Upper lobe of left lung (tissue), 6 donors: ENCODE measurements at regions not wholly inside any gene's neighbourhood (a gene's known extent, or its start where the extent isn't known, plus 50 kb on each side); places are given as distances from the start of the nearest gene placed in this dataset.
A peak's percentile ranks its signal among the peaks of the same experiment; 100 is the strongest.
"Not testable (repeated sequence)": the region's sequence is repeated elsewhere in the genome, so short reads cannot be mapped to it uniquely, and the experiment has no call there.

Experiments
- ATAC-seq, 2 donors: fragments of 200-7000 bp; cut with Tn5 transposase; one replicate each; pipeline ENCODE4 v1.9.1; 2022; ENCODE audit warnings: mild to moderate bottlenecking in 2 of 2, moderate library complexity in 2 of 2; ENCODE audit not compliant: low FRiP score in 2 of 2
- DNase-seq, 2 donors: peaks; one replicate each; pipeline ENCODE4 v3.0.0-alpha.2; 2019 to 2020
- H3K27ac ChIP-seq, 4 donors: fragments of 200-600 bp; sonication (generic); one replicate each; pipeline ENCODE4 v1.5.1; 2016 to 2019
- H3K27me3 ChIP-seq, 4 donors: fragments of 200-600 bp; sonication (generic); one replicate each; pipeline ENCODE4 v1.5.1; 2017 to 2019
- H3K36me3 ChIP-seq, 4 donors: fragments of 200-600 bp; sonication (generic); one replicate each; pipeline ENCODE4 v1.5.1; 2016 to 2019
- H3K4me1 ChIP-seq, 4 donors: fragments of 200-600 bp; sonication (generic); one replicate each; pipeline ENCODE4 v1.5.1; 2018 to 2019
- H3K4me3 ChIP-seq, 4 donors: fragments of 200-600 bp; sonication (generic); one replicate each; pipeline ENCODE4 v1.5.1; 2017 to 2019; ENCODE audit warnings: mild to moderate bottlenecking in 2 of 4, moderate library complexity in 1 of 4
- H3K9me3 ChIP-seq, 4 donors: fragments of 200-600 bp; sonication (generic); one replicate each; pipeline ENCODE4 v1.5.1; 2018 to 2019
- EP300 ChIP-seq, 4 donors: sonication (generic); formaldehyde crosslinking; IDR thresholded peaks; one replicate each; pipeline ENCODE4 v1.5.1; 2017; ENCODE audit warnings: antibody characterized with exemption in 4 of 4, control low read depth in 2 of 4
- POLR2A ChIP-seq, 4 donors: fragments of 450-650 bp; IDR thresholded peaks; one replicate each; pipeline ENCODE4 v1.5.1; 2016 to 2017; ENCODE audit warnings: antibody characterized with exemption in 4 of 4, mild to moderate bottlenecking in 2 of 4
- POLR2AphosphoS5 ChIP-seq, 2 donors: sonication (generic); formaldehyde crosslinking; IDR thresholded peaks; one replicate each; pipeline ENCODE4 v1.5.1; 2017; ENCODE audit warnings: antibody characterized with exemption in 2 of 2
- WGBS, 2 donors: methylation state at CpG; one replicate each; pipeline ENCODE4 v1.1.5; 2017 to 2018; 5-methylcytosine and 5-hydroxymethylcytosine counted together
- TF ChIP-seq, protein P1 (sequence below), 6 experiments: fragments of 450-650 bp in 4 of 6; fragments of 200-600 bp in 2 of 6; sonication (generic) in 2 of 6; IDR thresholded peaks; one replicate each; pipeline ENCODE4 v1.5.1; 2016 to 2019; ENCODE audit warnings: antibody characterized with exemption in 6 of 6
- donor health status: DM: no; HTN: no; CAD: no; lungs with moderate emphysema.
- donor health status: DM: no; HTN: yes; CAD: no; lungs with severe emphysema.

- no peaks in the 10 kb centered on the region for H3K27me3 ChIP-seq
- WGBS, 2 donors = 91 to 96% methylated on average over 3 of the region's 3 CpGs
- H3K4me1 ChIP-seq = peaks cover 0 to 15% (median 3%) of the 10 kb centered on the region in 4 donors
- H3K9me3 ChIP-seq = no peaks in the 10 kb centered on the region
- ATAC-seq = no peak
- H3K27ac ChIP-seq = peak overlapping the region in 1 of 4 donors; percentile 4
- TF ChIP-seq, protein P1, sequence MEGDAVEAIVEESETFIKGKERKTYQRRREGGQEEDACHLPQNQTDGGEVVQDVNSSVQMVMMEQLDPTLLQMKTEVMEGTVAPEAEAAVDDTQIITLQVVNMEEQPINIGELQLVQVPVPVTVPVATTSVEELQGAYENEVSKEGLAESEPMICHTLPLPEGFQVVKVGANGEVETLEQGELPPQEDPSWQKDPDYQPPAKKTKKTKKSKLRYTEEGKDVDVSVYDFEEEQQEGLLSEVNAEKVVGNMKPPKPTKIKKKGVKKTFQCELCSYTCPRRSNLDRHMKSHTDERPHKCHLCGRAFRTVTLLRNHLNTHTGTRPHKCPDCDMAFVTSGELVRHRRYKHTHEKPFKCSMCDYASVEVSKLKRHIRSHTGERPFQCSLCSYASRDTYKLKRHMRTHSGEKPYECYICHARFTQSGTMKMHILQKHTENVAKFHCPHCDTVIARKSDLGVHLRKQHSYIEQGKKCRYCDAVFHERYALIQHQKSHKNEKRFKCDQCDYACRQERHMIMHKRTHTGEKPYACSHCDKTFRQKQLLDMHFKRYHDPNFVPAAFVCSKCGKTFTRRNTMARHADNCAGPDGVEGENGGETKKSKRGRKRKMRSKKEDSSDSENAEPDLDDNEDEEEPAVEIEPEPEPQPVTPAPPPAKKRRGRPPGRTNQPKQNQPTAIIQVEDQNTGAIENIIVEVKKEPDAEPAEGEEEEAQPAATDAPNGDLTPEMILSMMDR (IDR thresholded peaks at IDR 0.05) = no peak
- TF ChIP-seq POLR2AphosphoS5 (IDR thresholded peaks at IDR 0.05) (no peak), EP300 (IDR thresholded peaks at IDR 0.05) (no peak), POLR2A (IDR thresholded peaks at IDR 0.05) (no peak)
- H3K4me3 ChIP-seq = no peak overlapping the region
- no peak for DNase-seq
- H3K36me3 ChIP-seq = no peaks in the 10 kb centered on the region
These were observed 92.9 kb upstream of the FOXN3 start for GRCh38 chr14:89509891-89510290.

- DNase-seq = no peak
- Histone ChIP-seq H3K9me3 (no peaks in the 10 kb centered on the region), H3K36me3 (no peaks in the 10 kb centered on the region), H3K4me1 (peaks cover 2 to 24% (median 8%) of the 10 kb centered on the region in 4 donors), H3K27ac (no peak overlapping the region), H3K4me3 (no peak overlapping the region), H3K27me3 (no peaks in the 10 kb centered on the region)
- TF ChIP-seq POLR2AphosphoS5 (IDR thresholded peaks at IDR 0.05) = no peak
- no peak for TF ChIP-seq EP300 (IDR thresholded peaks at IDR 0.05)
- TF ChIP-seq, protein P1 (IDR thresholded peaks at IDR 0.05) = no peak
- no peak for TF ChIP-seq POLR2A (IDR thresholded peaks at IDR 0.05)
- ATAC-seq = peak in 1 of 2 donors; percentile 43
- WGBS, 2 donors = 91 to 97% methylated on average over 3 of the region's 3 CpGs
These were observed 91.8 kb upstream of the FOXN3 start for GRCh38 chr14:89508863-89509262.

GRCh38 chr14:89507926-89508460 is 91.0 kb upstream of the FOXN3 start:
- Histone ChIP-seq H3K9me3 (no peaks in the 10 kb centered on the region), H3K27me3 (no peaks in the 10 kb centered on the region), H3K36me3 (no peaks in the 10 kb centered on the region), H3K4me3 (no peak overlapping the region), H3K4me1 (peaks cover 3 to 26% (median 10%) of the 10 kb centered on the region in 4 donors), H3K27ac (no peak overlapping the region)
- no peak for ATAC-seq
- TF ChIP-seq, protein P1 (IDR thresholded peaks at IDR 0.05) = no peak
- no peak for TF ChIP-seq POLR2AphosphoS5 (IDR thresholded peaks at IDR 0.05)
- no peak for TF ChIP-seq POLR2A (IDR thresholded peaks at IDR 0.05)
- TF ChIP-seq EP300 (IDR thresholded peaks at IDR 0.05) = no peak
- DNase-seq = no peak
- 88 to 94% methylated on average over 6 to 7 of the region's 7 CpGs for WGBS, 2 donors

GRCh38 chr14:89507521-89507920 is 90.5 kb upstream of the FOXN3 start:
- Histone ChIP-seq H3K9me3 (no peaks in the 10 kb centered on the region), H3K27me3 (no peaks in the 10 kb centered on the region), H3K36me3 (no peaks in the 10 kb centered on the region), H3K27ac (no peak overlapping the region), H3K4me1 (peaks cover 3 to 26% (median 10%) of the 10 kb centered on the region in 4 donors), H3K4me3 (no peak overlapping the region)
- TF ChIP-seq, protein P1 (IDR thresholded peaks at IDR 0.05) = no peak
- no peak for TF ChIP-seq POLR2AphosphoS5 (IDR thresholded peaks at IDR 0.05)
- TF ChIP-seq EP300 (IDR thresholded peaks at IDR 0.05) = no peak
- TF ChIP-seq POLR2A (IDR thresholded peaks at IDR 0.05) = no peak
- 86 to 87% methylated on average over 1 of the region's 1 CpG for WGBS, 2 donors
- ATAC-seq (no peak), DNase-seq (no peak)

- ATAC-seq, DNase-seq: not testable (repeated sequence)
- 84 to 93% methylated on average over 4 to 8 of the region's 8 CpGs for WGBS, 2 donors
These were observed 89.9 kb upstream of the FOXN3 start for GRCh38 chr14:89506891-89507452.

More at GRCh38 chr14:89506891-89507452, 89.9 kb upstream of the FOXN3 start:
- H3K36me3 ChIP-seq, H3K27me3 ChIP-seq, H3K9me3 ChIP-seq, H3K4me3 ChIP-seq, H3K27ac ChIP-seq: not testable (repeated sequence)
- peaks cover 3 to 26% (median 10%) of the 10 kb centered on the region in 4 donors for H3K4me1 ChIP-seq
